GM21576 (cell line): ENCODE measurements at regions not wholly inside any gene's neighbourhood (a gene's known extent, or its start where the extent isn't known, plus 50 kb on each side); places are given as distances from the start of the nearest gene placed in this dataset.

Experiments used
- ATAC-seq: cut with Tn5 transposase; IDR thresholded peaks from one replicate; pipeline ENCODE4 v1.9.1; 2021; ENCODE audit warnings: mild to moderate bottlenecking, moderate library complexity; ENCODE audit not compliant: unreplicated experiment

DNA sequence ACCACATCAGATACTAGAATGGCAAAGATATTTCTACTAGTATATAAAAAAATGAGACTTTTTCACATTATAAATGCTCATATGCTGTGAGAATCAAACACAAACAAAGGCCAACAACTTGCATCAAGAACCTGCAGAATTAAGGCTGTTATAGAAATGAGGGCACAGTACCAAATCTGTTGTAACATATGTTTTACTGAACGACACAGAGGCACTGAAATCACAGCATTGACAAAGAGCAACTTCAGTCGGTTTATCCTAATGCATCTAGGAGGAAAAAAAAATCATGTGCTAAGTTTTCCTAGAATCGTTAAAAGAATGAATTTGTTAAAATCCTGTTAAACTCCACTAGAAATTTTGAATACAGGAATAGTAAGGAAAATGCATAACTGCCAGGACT lies 617.4 kb upstream of the NETO1 start:
- ATAC-seq, result no peak

GRCh38 chr18:73482901-73483300 lies 615.1 kb upstream of the NETO1 start:
- ATAC-seq, result no peak

DNA sequence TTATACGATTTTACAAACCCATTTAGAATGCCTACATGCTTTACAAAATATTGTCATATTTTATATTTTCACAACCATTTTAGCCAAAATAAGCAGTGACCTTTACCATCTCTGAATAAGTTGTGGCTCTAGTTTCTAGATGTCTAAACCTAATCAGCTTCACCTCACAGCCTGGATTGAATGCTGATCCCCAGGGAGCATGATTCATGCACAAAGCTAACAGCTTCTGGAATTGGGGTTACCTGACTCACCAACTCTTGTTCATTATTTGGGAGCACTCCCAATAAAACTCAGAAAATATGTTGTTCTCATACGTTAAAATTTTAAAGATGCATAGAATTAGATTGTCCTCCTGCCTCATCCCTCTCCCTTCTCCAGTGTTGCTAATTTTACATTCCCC lies 611.7 kb upstream of the NETO1 start:
- ATAC-seq, result no peak

DNA sequence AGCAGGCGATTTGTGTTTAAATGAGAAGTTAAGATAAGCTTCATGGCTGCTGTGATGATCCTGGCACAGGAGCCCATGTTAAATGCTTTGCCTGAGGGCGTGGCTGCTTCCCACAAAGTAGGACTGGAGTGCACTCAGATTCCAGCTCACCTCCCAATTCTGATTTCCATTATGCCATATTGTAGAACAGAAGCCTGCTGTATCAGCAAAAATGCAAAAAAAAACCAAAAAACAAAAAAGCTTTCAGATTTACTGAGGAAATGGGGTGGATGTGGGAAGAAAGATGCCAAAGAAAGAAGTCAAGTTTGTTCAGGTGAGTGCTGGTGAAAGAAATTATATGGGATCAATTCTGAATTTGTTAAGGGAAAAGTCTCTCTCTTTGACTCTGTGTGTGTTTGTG lies 610.4 kb upstream of the NETO1 start:
- no peak for ATAC-seq

GRCh38 chr18:73476031-73476430 lies 608.2 kb upstream of the NETO1 start:
- no peak for ATAC-seq

DNA sequence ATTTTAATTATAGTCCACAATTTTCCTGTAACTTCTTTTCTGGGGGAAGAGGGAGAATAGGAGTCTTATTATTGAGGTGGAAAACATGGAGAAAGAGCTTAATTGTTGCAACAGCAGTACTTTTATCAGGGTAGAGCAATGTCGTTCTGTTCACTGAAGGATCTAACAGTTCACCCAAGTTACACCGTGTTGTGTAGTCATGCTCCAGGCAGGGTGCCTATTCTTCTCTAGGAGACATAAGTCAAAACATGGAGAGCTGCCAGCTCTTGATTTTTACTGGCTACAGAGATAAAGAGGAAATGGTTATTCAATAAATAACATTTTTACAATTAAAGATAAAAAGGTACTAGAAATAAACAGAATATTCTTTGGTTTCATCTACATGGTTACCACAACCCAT lies 594.3 kb upstream of the NETO1 start:
- no peak for ATAC-seq

DNA sequence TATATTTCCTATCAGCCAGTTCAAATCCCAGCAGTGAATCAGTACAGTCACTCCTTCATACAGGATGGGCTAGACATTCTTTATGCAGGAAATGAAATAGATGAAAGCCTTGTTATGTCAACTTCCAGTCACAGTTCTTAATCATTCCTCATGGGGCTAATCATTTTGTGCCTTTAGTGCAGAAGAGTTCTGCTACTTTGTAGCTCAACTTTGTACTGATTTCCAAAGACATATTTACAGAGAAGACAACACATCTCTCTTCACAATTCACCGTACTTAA lies 593.9 kb upstream of the NETO1 start:
- ATAC-seq, result no peak

DNA sequence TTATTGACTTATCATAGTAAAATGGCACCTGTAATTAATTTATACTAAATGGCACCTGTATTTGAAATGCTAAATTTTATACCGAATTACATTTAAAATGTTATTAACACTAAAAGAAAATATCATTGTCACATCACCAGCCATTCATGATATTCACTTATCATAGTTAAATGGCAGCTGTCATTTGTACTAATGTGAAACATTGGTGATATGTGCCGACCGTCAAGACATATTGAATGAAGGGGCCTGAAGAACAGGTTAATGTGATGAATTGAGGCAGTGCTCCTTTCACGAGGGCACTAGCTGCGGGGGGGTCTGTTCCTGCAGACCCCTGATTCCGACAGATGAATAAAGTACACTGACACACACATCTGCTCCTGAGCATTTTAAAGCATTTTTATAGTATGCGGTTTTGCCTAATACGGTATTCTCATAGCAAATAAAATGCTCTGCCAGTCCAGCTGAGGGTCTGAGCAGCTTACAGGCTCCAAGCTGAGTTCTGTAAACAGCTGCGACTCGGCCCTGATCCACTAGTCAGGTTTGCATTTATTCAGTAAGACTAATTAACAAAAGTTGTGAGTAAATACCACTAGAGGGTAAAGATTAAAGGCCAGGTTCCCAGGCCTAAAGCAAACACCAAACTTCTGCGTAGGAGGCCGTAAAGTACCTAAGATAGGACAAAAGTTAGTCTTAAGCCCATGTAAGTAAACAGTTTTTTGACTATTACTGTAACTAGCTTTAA lies 593.4 kb upstream of the NETO1 start:
- no peak for ATAC-seq

GRCh38 chr18:73458186-73458964 lies 590.6 kb upstream of the NETO1 start:
- no peak for ATAC-seq

- ATAC-seq, result no peak
These were observed 588.9 kb upstream of the NETO1 start for GRCh38 chr18:73456643-73457042.

- ATAC-seq, result no peak
These were observed 585.1 kb upstream of the NETO1 start for GRCh38 chr18:73452866-73453265.

DNA sequence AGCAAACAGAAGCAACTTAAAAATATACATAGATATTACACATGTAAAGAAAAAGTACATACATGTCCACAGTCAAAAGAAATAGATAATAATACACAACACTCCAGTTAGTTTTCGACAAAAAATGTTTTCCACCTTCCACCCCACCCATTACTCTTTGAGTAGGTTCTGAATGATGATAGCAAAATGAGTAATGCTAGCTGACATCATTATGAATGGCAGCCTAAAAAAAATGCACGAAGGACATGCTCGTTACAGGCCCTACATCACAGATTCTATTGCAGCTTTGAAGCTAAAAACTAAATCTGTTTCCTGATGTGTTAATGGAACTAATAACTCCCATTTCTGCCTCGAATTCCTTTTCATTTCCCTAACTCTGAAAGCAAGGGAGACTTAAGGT lies 578.7 kb upstream of the NETO1 start:
- ATAC-seq, result no peak

DNA sequence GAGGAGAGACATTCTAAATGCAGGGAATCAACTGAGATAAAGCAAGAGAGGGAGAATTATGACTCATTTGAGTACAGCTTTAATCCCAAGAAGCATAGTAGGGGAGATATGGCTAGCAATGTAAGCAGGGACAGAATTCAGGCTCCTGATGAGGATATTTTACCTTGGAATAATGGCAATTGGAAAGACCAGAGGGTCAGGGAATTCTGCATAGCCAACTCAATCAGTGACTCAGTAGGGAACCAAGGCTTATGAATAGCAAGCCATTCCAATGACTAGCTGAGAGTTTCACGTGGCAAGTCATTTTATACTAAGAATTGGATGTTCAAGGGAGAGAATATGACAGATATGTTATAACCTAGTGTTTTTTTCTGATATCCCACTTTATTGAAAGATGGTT lies 563.8 kb upstream of the NETO1 start:
- no peak for ATAC-seq

DNA sequence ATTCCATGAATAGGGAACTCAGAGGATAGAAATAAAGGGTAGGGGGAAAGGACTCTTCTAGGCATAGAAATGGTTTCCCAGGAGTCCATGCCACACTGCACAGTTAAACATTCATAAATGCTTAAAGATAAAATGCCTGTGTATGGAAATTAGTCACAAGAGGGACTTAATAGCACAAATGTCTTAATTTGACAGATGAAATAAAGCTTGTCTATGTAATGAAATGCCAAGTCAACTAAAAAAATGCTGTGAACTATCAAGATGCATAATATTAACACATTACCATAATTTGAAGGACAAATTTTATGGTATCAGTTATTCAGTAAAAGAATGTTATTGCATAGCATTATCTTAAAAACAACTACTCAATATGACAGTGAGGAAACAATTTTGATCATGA lies 553.2 kb upstream of the NETO1 start:
- no peak for ATAC-seq

DNA sequence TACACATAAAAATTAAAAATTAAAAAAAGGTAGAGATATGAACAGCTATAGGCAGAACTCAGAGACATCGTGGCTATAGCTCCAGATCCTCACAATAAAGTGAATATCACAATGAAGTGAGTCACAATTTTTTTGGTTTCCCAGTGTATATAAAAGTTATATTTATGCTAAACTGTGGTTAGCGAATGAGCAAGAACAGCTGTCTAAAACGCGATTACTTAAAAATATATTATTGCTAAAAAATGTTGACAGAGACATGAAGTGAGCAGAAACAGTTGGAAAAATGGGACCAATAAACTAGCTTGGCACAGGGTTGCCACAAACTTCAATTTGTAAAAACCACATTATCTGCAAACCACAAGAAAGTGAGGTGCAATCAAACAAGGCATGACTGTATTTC lies 551.7 kb upstream of the NETO1 start:
- ATAC-seq, result no peak

GRCh38 chr18:73414598-73414997 lies 546.8 kb upstream of the NETO1 start:
- no peak for ATAC-seq

- no peak for ATAC-seq
These were observed 546.3 kb upstream of the NETO1 start for GRCh38 chr18:73414069-73414468.

GRCh38 chr18:73409242-73409641 lies 541.5 kb upstream of the NETO1 start:
- ATAC-seq, result no peak

DNA sequence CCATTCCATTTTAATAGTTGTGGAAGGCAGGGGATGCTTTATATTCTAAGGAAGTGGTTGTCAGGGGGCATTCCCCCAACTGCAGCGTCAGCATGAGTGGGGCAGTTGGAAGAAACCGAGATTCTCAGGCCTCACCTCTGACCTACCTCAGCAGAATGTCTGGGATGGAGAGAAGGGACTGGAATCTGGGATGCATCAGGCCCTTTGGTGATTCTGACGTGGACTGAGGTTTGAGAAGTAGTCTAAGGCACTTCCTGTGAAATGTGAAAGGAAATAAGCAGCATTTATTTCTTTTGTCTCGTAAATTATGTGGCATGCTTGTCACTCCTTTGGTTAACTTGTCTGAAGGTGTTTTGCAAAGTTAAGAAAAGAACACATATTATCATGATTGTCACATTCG lies 540.7 kb upstream of the NETO1 start:
- no peak for ATAC-seq

DNA sequence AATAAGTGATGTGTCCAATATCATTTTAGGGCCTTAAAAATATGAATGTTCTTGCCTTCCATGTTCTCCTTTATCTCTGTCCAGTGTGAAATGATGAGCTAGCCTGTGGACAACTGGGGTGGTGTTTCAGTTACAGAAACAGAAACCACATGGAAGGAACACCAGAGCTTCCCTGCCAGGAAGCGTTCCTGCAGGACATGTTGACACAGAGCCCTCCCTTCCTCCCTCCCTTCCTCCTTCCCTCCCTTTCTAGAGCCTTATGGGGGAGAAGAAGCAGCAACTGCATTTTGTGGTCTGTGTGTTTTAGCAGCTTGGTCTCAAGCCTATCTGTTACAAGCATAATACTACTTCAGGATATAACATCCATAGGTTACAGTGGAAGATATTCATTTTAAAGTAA lies 539.7 kb upstream of the NETO1 start:
- ATAC-seq, result no peak

GRCh38 chr18:73384246-73384645 lies 516.5 kb upstream of the NETO1 start:
- no peak for ATAC-seq

DNA sequence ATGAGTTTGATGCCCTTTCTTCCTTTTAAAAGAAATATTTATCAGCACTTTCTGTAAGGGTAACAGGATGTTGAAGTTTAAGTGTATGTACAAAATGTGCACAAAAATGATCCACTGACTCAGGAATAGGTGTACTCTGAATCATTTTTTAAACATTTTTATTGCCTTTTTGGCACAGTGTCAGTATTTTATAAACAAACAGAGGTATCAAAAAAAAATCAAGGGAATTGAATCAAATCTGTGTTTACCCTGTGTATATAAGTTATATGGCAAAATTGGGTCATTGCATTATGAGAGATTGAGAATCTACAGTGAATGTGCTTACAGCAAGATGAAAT lies 513.9 kb upstream of the NETO1 start:
- no peak for ATAC-seq
